Stimulated activated CD4-positive, alpha-beta T cell treated with anti-CD3 and anti-CD28 coated beads, Interleukin-12 subunit alpha, Interleukin-12 subunit beta, amount 100 ng/mL, for 48 hours (primary cell): ENCODE measurements at regions not wholly inside any gene's neighbourhood (a gene's known extent, or its start where the extent isn't known, plus 50 kb on each side); places are given as distances from the start of the nearest gene placed in this dataset.

Experiments used
- DNase-seq, 3 donors: peaks; one replicate each; pipeline ENCODE4 v3.0.0-alpha.2; 2020; ENCODE audit warnings: low read depth in 2 of 3, low spot score in 1 of 3

DNA sequence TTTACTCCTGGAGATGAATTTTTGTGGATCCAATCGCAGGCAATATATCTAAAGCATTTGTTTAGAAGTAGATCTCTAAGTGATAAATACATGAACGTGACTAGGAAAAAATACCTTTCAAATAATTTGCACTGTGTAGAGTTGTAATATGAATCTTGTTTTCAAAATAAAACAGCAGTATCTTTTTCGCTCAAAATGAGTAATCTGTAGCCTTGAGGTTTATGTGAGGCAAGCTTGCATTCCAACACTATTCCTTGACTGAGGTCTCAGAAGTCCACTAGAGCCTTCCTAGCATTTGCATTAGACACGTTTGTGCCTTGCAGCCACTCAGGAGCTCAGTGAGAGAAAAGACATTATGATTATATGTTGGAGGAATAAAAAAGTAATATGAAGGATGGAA, 138.3 kb upstream of the ROBO1 start:
- DNase-seq, result no peak

DNA sequence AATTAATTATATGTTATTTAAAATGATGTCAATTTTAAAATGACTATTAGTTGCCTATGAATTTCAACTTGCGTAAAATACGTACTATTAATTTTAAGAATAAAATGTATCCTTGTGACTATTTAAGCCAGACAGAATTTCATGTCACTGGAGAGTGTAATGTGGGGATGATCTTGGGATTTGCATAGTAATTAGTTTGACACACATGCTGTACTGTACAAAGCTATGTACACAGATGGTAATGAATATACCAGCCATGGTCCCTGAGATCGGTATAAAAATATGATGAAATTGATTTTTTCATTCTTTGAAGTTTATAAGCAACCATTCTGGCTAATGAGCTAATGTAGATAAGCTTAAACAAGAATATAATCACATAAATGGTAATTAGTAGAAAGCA, 134.4 kb upstream of the ROBO1 start:
- no peak for DNase-seq

GRCh38 chr3:79898907-79899306, 131.1 kb upstream of the ROBO1 start:
- no peak for DNase-seq

- DNase-seq, result no peak
These were observed 128.3 kb upstream of the ROBO1 start for GRCh38 chr3:79896086-79896485.

DNA sequence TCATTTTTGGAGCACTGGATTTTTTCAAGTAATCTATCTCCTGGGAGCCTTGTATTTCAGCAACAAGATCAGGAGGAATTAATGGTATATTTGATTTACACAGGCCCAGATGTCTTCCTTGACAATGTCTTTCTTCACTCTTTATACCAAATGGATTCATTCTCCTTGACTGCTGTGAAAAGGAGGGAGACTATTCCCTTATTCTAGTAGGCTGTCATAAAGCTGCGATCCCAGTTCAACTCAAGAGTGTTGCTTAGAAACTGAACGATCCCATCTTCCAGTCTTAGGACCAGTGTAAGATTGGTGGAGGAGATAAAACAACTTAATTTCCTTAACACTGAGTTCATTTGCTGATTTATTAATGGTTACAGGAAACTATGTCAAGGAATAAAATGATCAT, 119.4 kb upstream of the ROBO1 start:
- DNase-seq, result no peak

GRCh38 chr3:79886204-79886603, 118.4 kb upstream of the ROBO1 start:
- no peak for DNase-seq

DNA sequence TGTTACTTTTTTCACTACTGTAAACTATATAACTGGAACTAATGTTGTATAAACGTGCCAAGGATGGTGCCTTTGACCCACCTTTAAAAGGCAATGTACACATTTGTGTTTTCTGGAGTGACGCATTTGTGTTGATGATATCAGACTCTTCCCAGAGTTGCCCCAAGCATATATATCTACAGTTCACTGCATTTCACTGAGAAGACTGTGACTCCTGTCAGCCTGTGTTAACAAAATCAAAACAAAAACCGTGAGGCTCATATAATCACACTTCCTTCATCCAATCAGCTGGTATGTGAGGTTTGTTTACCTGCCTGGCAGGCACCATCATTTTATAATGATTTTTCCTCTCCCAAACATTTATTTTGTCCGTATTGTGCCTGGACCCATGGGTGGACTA, 117.6 kb upstream of the ROBO1 start:
- DNase-seq, result no peak

- no peak for DNase-seq
These were observed 116.6 kb upstream of the ROBO1 start for GRCh38 chr3:79884354-79884753.

DNA sequence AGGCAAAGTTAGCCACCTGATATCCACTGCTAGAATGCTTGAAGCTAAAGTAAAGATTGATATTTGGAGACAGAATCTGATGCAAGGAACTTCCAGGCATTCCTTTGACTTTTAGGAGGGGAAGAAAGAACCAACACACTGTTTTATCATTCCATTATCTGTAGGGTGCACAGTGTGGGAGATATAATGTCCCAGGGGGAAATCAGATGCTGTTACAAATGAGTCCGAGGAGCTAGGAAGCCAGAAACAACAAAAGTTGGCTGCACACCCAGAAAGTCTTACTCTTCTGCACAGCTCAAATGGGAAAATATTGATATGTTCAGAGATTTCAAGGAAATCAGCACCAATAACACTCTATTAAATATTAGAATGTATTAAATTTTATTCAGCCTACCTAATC, 113.6 kb upstream of the ROBO1 start:
- no peak for DNase-seq

GRCh38 chr3:79878708-79879107, 110.9 kb upstream of the ROBO1 start:
- no peak for DNase-seq

- DNase-seq, result no peak
These were observed 106.8 kb upstream of the ROBO1 start for GRCh38 chr3:79874646-79875045.

- no peak for DNase-seq
These were observed 104.7 kb upstream of the ROBO1 start for GRCh38 chr3:79872483-79872882.

GRCh38 chr3:79871656-79872055, 103.9 kb upstream of the ROBO1 start:
- DNase-seq, result no peak

- no peak for DNase-seq
These were observed 102.5 kb upstream of the ROBO1 start for GRCh38 chr3:79870313-79870620.

- no peak for DNase-seq
These were observed 101.9 kb upstream of the ROBO1 start for GRCh38 chr3:79869461-79870312.

GRCh38 chr3:79866162-79866561, 98.4 kb upstream of the ROBO1 start:
- DNase-seq, result no peak

GRCh38 chr3:79864077-79864476, 96.3 kb upstream of the ROBO1 start:
- no peak for DNase-seq

DNA sequence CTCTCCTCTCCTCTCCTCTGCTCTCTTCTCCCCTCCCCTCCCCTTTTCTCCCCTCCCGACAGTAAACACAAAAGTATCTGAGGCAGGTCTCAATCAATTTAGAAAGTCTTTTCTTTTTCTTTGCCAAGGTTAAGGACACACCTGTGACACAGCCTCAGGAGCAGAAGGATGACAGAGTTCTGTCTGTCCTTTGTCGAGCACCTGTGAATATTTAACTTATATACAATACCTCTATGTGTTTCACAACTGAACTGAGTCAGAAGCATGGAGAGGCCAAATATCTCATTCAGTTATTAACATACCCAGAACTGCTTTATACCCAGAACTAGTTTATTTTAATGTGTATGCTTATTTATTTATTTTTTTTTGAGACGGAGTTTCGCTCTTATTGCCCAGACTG, 81.1 kb upstream of the ROBO1 start:
- no peak for DNase-seq

DNA sequence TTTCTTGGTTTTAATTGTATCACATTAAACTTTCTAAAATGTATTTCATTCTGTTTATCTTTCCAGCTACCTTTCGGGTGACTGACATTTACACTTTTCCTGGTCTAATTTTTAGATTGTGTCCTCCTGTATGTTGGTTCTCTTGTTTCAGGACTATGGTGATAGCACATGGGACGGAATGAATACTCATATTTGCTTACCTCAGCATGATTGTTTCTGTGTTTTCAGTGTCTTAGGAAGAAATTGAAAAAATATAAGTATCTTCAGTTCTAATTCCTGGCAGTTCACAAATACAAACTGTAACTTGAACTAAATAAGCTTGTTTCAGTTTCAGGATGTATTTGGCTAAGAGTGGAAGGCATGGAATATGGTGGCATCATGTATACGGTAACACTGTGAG, 80.1 kb upstream of the ROBO1 start:
- DNase-seq, result no peak

DNA sequence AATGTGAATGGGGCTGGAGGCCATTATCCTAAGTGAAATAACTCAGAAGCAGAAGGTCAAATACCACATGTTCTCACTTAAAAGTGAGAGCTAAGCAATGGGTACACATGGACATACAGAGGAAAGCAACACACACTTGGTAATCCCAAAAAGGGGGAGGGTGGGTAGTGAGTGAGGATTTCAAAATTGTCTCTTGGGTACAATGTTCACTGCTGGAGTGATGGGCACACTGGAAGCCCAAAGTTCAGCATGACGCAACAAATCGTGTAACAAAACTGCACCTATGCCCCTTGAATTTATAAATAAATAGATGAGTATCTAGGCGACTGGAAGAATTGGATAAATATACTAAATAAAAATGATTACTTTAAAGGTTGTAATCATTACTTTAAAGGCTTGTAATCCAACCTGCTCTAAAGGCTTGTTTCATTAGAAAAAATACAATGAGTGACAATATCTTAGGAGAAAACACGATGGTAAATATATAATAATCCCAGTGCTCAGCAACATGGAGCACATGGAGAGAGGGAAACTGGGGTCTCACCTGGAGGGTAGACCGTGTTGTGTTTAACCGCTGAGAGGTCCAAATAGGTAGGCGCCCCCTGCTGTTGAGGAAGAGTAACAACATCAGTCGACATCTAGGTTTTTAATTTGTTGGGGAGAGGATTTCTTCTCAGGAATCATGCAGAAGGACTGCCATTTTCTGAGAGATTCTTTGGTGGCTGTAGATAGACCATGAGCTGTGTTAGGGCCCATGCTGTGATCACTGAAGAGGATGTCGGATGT, 78.5 kb upstream of the ROBO1 start:
- DNase-seq, result peak in 1 of 3 donors; percentile 2

- DNase-seq, result no peak
These were observed 77.7 kb upstream of the ROBO1 start for GRCh38 chr3:79845546-79845945.

DNA sequence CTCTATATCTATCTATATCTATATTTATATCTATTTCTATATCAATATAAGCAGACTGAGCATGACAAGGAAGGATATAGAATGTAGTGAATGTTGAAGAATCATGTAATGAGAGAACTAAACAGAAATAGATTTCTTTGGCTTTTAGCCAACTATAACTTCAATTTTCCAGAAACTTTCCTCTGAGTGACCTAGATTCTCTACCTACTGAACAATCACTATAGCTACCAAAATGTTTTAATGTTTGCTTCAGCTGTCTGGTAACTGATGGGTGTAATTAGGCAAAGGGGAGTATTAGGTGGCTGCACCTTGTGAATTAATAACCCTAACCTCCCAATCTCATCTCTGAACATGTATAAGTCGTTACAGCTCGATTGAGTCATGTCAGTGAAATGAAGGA, 76.4 kb upstream of the ROBO1 start:
- no peak for DNase-seq

GRCh38 chr3:79843180-79843579, 75.4 kb upstream of the ROBO1 start:
- no peak for DNase-seq
